GM19324 (cell line): ENCODE measurements at regions not wholly inside any gene's neighbourhood (a gene's known extent, or its start where the extent isn't known, plus 50 kb on each side); places are given as distances from the start of the nearest gene placed in this dataset.

Experiments
- ATAC-seq: cut with Tn5 transposase; IDR thresholded peaks from one replicate; pipeline ENCODE4 v1.9.1; 2021; ENCODE audit warnings: mild to moderate bottlenecking, moderate library complexity; ENCODE audit not compliant: unreplicated experiment, low FRiP score

DNA sequence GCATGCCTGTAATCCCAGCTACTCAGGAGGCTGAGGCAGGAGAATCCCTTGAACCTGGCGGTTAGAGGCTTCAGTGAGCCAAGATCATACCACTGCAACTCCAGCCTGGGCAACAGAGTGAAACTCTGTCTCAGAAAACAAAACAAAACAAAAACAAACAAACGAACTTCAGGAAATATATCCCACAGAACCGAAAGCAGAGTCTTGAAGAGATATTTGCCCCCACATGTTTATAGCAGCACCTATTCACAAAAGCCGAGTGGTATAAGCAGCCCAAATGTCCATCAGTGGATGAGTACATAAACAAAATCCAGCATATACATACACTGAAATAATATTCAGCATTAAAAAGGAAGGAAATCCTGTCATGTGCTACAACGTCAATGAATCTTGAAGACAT, 57.6 kb upstream of the GRIN3A start:
- no peak for ATAC-seq

DNA sequence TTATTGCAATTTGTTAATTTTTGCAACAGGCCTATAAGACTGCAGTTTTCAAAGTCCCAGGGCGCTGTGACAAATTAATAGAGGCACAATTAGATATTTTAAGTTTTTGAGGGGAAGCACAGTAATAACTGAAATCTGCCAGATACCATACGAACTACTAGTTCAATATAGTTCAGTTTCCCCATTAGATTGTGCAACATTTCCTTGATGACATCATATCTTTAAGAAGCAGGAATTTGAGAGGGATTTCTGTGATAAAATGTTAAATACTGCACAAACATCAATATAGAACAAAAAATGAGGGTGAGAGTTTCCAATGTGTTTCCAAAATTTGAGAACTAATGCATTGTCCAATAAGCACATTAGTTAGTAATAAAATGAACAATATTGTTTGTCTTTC, 56.7 kb upstream of the GRIN3A start:
- ATAC-seq = no peak

GRCh38 chr9:101792475-101792874, 54.0 kb upstream of the GRIN3A start:
- ATAC-seq = no peak

- peak; percentile 43 for ATAC-seq
Measured at GRCh38 chr9:101791938-101792337, 53.5 kb upstream of the GRIN3A start.

DNA sequence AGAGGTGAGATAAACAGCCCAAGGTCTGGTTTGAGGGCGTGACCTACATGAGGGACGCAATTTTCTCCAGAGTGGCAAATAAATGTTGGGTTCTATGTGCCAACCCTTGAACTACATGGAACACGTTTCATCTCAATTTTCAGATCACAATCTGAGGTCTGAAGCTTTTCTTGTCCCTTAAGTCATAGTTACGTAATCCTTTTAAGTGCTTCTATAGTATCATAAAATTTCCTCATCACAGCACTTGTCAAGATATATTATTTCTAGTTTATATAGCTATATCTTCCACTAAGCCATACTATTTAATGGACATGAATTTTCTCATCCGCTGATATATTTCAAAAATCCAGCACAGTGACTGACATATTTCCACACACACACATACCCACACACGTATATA, 53.1 kb upstream of the GRIN3A start:
- ATAC-seq = no peak
